ENCODE measurements at regions not wholly inside any gene's neighbourhood (a gene's known extent, or its start where the extent isn't known, plus 50 kb on each side); places are given as distances from the start of the nearest gene placed in this dataset.

GRCh38 chr5:171599957-171600612 is 180.6 kb downstream of the FGF18 start:
- TF ChIP-seq CTCF (IDR thresholded peaks at IDR 0.05; ENCODE audit: borderline replicate concordance, insufficient read depth, low read depth, low read length) = no peak
- H3K4me3 ChIP-seq (ENCODE audit: low read depth, low read length) = no peak overlapping the region

GRCh38 chr5:171600741-171601265 is 181.4 kb downstream of the FGF18 start:
- TF ChIP-seq CTCF (IDR thresholded peaks at IDR 0.05; ENCODE audit: borderline replicate concordance, insufficient read depth, low read depth, low read length) = no peak
- H3K4me3 ChIP-seq (ENCODE audit: low read depth, low read length) = no peak overlapping the region

- no peak for TF ChIP-seq CTCF (IDR thresholded peaks at IDR 0.05; ENCODE audit: borderline replicate concordance, insufficient read depth, low read depth, low read length)
- no peak overlapping the region for H3K4me3 ChIP-seq (ENCODE audit: low read depth, low read length)
Measured at GRCh38 chr5:171601266-171601881, 181.9 kb downstream of the FGF18 start.

- H3K4me3 ChIP-seq (ENCODE audit: low read depth, low read length) = no peak overlapping the region
- no peak for TF ChIP-seq CTCF (IDR thresholded peaks at IDR 0.05; ENCODE audit: borderline replicate concordance, insufficient read depth, low read depth, low read length)
Measured at GRCh38 chr5:171603591-171603990, 182.0 kb upstream of the SMIM23 start.

- TF ChIP-seq CTCF (IDR thresholded peaks at IDR 0.05; ENCODE audit: borderline replicate concordance, insufficient read depth, low read depth, low read length) = no peak
- no peak overlapping the region for H3K4me3 ChIP-seq (ENCODE audit: low read depth, low read length)
Measured at GRCh38 chr5:171604195-171604594, 181.4 kb upstream of the SMIM23 start.

GRCh38 chr5:171606414-171607024 is 179.1 kb upstream of the SMIM23 start:
- TF ChIP-seq CTCF (IDR thresholded peaks at IDR 0.05; ENCODE audit: borderline replicate concordance, insufficient read depth, low read depth, low read length) = peak; percentile 48; the same call in 1 of the 2 replicates
- no peak overlapping the region for H3K4me3 ChIP-seq (ENCODE audit: low read depth, low read length)

Data from GM12875 (cell line).